ENCODE measurements at regions not wholly inside any gene's neighbourhood (a gene's known extent, or its start where the extent isn't known, plus 50 kb on each side); places are given as distances from the start of the nearest gene placed in this dataset.
"Not testable (repeated sequence)": the region's sequence is repeated elsewhere in the genome, so short reads cannot be mapped to it uniquely, and the experiment has no call there.

DNA sequence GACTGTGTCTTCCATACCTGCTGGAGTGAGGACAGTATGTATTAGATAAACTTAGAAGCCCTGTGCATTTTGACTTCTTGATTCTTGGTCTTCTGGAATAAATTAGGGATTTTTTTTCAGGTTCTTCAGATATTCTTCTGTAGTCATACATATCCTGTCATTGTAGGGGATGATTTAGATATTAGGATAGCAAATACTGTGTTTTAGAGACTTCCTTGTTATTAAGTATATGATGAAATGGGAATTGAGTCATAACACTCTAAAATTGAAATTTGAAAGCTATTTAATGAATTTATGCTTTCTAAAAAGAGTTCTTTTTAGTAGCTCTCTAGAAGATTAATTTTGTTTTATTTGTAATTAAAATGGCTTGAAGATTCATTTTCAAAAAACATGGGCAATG lies 371.5 kb upstream of the RGS6 start:
- no peaks in the 10 kb centered on the region for H3K27me3 ChIP-seq (ENCODE audit: low read depth)
- TF ChIP-seq, protein P1, sequence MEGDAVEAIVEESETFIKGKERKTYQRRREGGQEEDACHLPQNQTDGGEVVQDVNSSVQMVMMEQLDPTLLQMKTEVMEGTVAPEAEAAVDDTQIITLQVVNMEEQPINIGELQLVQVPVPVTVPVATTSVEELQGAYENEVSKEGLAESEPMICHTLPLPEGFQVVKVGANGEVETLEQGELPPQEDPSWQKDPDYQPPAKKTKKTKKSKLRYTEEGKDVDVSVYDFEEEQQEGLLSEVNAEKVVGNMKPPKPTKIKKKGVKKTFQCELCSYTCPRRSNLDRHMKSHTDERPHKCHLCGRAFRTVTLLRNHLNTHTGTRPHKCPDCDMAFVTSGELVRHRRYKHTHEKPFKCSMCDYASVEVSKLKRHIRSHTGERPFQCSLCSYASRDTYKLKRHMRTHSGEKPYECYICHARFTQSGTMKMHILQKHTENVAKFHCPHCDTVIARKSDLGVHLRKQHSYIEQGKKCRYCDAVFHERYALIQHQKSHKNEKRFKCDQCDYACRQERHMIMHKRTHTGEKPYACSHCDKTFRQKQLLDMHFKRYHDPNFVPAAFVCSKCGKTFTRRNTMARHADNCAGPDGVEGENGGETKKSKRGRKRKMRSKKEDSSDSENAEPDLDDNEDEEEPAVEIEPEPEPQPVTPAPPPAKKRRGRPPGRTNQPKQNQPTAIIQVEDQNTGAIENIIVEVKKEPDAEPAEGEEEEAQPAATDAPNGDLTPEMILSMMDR (IDR thresholded peaks at IDR 0.05), result no peak
- H3K9me3 ChIP-seq, result no peaks in the 10 kb centered on the region
- no peak overlapping the region for H3K27ac ChIP-seq
- H3K4me3 ChIP-seq, result no peak overlapping the region
- DNase-seq (no peak), ATAC-seq (no peak)
- no peaks in the 10 kb centered on the region for H3K36me3 ChIP-seq
- H3K4me1 ChIP-seq, result peaks cover 4% of the 10 kb centered on the region
- intact Hi-C loops (cut with DNase I), result no loop called here

DNA sequence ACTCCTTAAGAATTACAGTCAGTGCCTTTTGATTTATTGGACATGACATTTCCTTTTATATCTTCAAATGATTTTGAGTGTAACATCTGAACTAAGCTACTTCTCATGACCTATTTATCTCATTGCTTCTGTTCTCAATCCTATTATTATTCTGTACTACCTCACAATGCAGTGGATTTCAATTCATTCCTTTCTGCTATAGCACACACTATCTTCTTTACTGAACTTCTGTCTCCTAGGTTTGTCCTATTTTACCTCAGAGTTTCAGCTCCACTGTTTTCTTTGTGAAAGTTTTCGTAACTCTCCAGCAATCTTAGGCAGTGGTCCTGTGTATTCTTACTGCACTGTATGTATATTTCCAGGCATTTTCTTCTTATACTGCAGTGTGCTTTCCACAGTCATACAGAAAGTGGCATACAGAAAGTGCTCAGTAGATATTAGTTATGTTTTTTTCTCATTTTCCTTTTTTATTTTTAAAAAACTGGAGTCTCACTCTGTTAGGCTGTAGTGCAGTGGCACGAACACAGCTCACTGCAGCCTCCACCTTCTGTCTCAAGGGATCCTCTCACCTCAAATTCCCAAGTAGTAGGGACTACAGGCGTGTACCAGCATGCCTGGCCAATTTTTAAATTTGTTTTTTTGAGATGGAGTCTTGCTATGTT lies 368.6 kb upstream of the RGS6 start:
- Histone ChIP-seq H3K27ac (no peak overlapping the region), H3K4me1 (no peaks in the 10 kb centered on the region), H3K27me3 (ENCODE audit: low read depth) (no peaks in the 10 kb centered on the region), H3K36me3 (no peaks in the 10 kb centered on the region), H3K4me3 (no peak overlapping the region), H3K9me3 (no peaks in the 10 kb centered on the region)
- intact Hi-C loops (cut with DNase I), result no loop called here
- TF ChIP-seq, protein P1 (IDR thresholded peaks at IDR 0.05), result no peak
- DNase-seq (no peak), ATAC-seq (no peak)

DNA sequence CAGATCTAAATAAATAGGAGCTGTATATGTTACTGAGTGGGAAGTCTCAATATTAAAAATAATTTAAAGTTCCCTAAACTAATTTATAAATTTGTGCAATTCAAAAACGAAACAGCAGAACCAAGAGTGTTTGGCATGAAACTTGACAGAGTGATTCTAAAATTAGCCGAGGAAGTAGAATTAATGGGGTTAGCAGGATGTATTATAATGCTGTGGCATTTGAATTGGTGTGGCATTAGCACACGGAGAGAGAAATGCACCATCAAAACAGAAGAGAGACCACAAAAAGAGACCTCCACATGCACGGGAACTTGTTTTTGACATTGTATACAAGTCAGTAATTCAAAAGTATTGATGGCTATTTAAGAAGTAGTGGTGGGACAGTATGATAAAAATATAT lies 366.0 kb upstream of the RGS6 start:
- no peak for ATAC-seq

DNA sequence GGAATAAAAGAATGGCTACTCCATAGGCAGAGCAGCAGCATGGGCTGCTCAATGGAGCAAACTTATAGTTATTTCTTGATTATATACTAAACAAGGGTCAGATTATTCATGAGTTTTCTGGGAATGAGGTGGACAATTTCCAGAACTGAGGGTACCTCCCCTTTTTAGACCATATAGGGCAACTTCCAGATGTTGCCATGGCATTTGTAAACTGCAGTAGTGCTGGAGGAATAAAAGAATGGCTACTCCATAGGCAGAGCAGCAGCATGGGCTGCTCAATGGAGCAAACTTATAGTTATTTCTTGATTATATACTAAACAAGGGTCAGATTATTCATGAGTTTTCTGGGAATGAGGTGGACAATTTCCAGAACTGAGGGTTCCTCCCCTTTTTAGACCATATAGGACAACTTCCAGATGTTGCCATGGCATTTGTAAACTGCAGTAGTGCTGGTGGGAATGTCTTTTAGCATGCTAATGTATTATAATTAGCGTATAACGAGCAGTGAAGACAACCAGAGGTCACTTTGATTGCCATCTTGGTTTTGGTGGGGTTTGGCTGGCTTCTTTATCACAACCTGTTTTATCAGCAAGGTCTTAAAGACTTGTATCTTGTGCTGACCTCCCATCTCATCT lies 364.6 kb upstream of the RGS6 start:
- H3K9me3 ChIP-seq; DNase-seq; ATAC-seq; H3K36me3 ChIP-seq; H3K27me3 ChIP-seq (ENCODE audit: low read depth); intact Hi-C loops (cut with DNase I); H3K4me3 ChIP-seq; H3K27ac ChIP-seq; H3K4me1 ChIP-seq: not testable (repeated sequence)

More for the DNA sequence above, 366.0 kb upstream of the RGS6 start:
- H3K36me3 ChIP-seq, result no peaks in the 10 kb centered on the region
- H3K4me3 ChIP-seq, result no peak overlapping the region
- no peaks in the 10 kb centered on the region for H3K4me1 ChIP-seq
- no peaks in the 10 kb centered on the region for H3K27me3 ChIP-seq (ENCODE audit: low read depth)
- TF ChIP-seq, protein P1 (IDR thresholded peaks at IDR 0.05), result no peak
- H3K9me3 ChIP-seq, result no peaks in the 10 kb centered on the region
- no peak overlapping the region for H3K27ac ChIP-seq
- intact Hi-C loops (cut with DNase I), result no loop called here
- DNase-seq, result no peak

DNA sequence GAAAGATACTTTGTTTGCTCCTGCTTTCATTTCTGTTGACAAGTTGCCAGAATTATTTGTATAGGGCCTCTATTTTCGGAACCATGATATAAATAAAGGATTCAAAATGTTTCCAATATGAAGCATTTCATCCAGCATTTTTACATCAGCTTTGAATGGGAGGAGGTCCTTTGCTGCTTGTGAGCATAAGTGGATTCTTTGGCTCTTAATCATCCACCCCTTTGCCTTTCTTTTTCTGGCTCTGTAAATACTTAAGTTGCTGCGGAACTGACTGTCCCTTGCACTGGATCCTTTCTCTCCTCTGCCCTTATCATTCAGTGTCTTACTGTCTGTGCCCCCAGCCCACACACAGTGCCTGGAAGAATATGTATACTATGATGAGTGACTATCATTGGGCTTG lies 357.3 kb upstream of the RGS6 start:
- Histone ChIP-seq H3K36me3 (no peaks in the 10 kb centered on the region), H3K27ac (no peak overlapping the region), H3K4me3 (no peak overlapping the region), H3K27me3 (ENCODE audit: low read depth) (no peaks in the 10 kb centered on the region), H3K4me1 (peaks cover 15% of the 10 kb centered on the region), H3K9me3 (no peaks in the 10 kb centered on the region)
- ATAC-seq (peak; percentile 72 to 92), DNase-seq (no peak)
- TF ChIP-seq, protein P1 (IDR thresholded peaks at IDR 0.05), result no peak
- intact Hi-C loops (cut with DNase I), result no loop called here

DNA sequence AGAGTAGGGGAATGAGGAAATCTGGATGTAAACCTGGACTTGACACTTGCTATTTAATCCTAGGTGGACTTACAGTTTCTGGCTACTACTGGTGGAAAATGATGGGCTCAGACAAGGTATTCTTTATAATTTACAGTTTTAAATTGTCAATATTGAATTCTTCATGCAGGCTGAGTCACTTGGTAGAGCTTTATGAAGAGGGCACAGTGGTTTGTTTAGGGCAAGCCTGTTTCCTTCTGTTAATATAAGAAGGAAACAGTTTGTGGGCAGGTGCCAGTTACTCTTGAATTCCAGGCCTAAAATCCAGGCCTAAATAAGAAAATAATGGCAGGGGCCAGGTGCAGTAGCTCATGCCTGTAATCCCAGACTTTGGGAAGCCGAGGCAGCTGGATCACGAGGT lies 355.8 kb upstream of the RGS6 start:
- Histone ChIP-seq H3K4me1 (peaks cover 15% of the 10 kb centered on the region), H3K27ac (no peak overlapping the region), H3K36me3 (no peaks in the 10 kb centered on the region), H3K27me3 (ENCODE audit: low read depth) (no peaks in the 10 kb centered on the region), H3K4me3 (no peak overlapping the region), H3K9me3 (no peaks in the 10 kb centered on the region)
- DNase-seq (no peak), ATAC-seq (no peak)
- intact Hi-C loops (cut with DNase I), result no loop called here
- TF ChIP-seq, protein P1 (IDR thresholded peaks at IDR 0.05), result no peak
